Endothelial cell of umbilical vein (primary cell): ENCODE measurements at regions not wholly inside any gene's neighbourhood (a gene's known extent, or its start where the extent isn't known, plus 50 kb on each side); places are given as distances from the start of the nearest gene placed in this dataset.

Experiments used
- CTCF ChIP-seq, 2 donors: IDR thresholded peaks; 1 replicate in 1 of 2; 2 replicates in 1 of 2; pipeline ENCODE4 v1.5.1; 2011; ENCODE audit warnings: low read length in 2 of 2, mild to moderate bottlenecking in 2 of 2, moderate library complexity in 2 of 2, control low read depth in 1 of 2, inconsistent platforms in 1 of 2, low read depth in 1 of 2; ENCODE audit not compliant: insufficient read depth in 1 of 2; ENCODE audit errors: extremely low read depth in 1 of 2
- MYC ChIP-seq: IDR thresholded peaks from one replicate; pipeline ENCODE4 v1.6.1; 2011; ENCODE audit warnings: mild to moderate bottlenecking, low read depth, low read length
- POLR2A ChIP-seq: IDR thresholded peaks from 2 replicates; pipeline ENCODE4 v1.6.1; 2012; ENCODE audit warnings: low read depth, mild to moderate bottlenecking, control low read depth, low read length
- POLR2AphosphoS5 ChIP-seq: IDR thresholded peaks from 2 replicates; pipeline ENCODE4 v1.6.1; 2012; ENCODE audit warnings: low read depth, mild to moderate bottlenecking, control low read depth, low read length, moderate library complexity; ENCODE audit not compliant: insufficient read depth

GRCh38 chrX:121301356-121301755 is 253.9 kb downstream of the GLUD2 start:
- TF ChIP-seq CTCF (IDR thresholded peaks at IDR 0.05; ENCODE audit: extremely low read depth in 1 of 2, insufficient read depth in 1 of 2, low read depth in 1 of 2, low read length in 2 of 2), result no peak
- no peak for TF ChIP-seq POLR2A
- TF ChIP-seq POLR2AphosphoS5, result no peak
- TF ChIP-seq MYC, result no peak
